ENCODE measurements at regions not wholly inside any gene's neighbourhood (a gene's known extent, or its start where the extent isn't known, plus 50 kb on each side); places are given as distances from the start of the nearest gene placed in this dataset.

GRCh38 chr11:97965849-97966646 lies 1054.7 kb upstream of the CNTN5 start:
- no peaks in the 10 kb centered on the region for H3K4me1 Mint-ChIP-seq (ENCODE audit: low read depth)
- H3K27ac Mint-ChIP-seq = no peak overlapping the region
- no peaks in the 10 kb centered on the region for H3K36me3 Mint-ChIP-seq (ENCODE audit: low read depth)
- intact Hi-C loops (cut with micrococcal nuclease) = no loop called here
- ChIA-PET CTCF (no interaction called here), POLR2A (no interaction called here)
- no peaks in the 10 kb centered on the region for H3K27me3 Mint-ChIP-seq
- no peak for ATAC-seq
- no peak for DNase-seq
- no peak overlapping the region for H3K4me3 Mint-ChIP-seq
- TF ChIP-seq, protein P1, sequence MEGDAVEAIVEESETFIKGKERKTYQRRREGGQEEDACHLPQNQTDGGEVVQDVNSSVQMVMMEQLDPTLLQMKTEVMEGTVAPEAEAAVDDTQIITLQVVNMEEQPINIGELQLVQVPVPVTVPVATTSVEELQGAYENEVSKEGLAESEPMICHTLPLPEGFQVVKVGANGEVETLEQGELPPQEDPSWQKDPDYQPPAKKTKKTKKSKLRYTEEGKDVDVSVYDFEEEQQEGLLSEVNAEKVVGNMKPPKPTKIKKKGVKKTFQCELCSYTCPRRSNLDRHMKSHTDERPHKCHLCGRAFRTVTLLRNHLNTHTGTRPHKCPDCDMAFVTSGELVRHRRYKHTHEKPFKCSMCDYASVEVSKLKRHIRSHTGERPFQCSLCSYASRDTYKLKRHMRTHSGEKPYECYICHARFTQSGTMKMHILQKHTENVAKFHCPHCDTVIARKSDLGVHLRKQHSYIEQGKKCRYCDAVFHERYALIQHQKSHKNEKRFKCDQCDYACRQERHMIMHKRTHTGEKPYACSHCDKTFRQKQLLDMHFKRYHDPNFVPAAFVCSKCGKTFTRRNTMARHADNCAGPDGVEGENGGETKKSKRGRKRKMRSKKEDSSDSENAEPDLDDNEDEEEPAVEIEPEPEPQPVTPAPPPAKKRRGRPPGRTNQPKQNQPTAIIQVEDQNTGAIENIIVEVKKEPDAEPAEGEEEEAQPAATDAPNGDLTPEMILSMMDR (IDR thresholded peaks at IDR 0.05) = no peak
- H3K9me3 Mint-ChIP-seq = peaks cover 11% of the 10 kb centered on the region

DNA sequence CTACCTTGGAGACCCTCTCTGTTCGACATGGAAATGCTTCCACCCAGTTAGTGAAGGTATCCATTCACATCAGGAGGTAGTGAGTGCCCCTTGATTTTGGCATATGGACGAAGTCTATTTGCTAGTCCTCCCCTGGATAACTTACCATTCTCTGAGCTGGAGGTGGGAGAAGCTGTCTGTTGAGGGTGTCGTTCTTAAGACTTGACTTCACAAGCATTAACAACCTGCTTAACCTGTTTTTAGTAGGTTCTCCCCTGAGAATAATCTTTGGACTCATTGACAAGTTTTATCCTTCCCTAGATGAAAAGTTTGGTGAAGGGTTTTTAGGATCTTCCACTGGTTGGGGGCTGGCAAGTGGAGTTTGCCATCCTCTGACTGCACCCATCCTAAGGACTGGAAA lies 1053.8 kb upstream of the CNTN5 start:
- no peak for DNase-seq
- Mint-ChIP-seq H3K4me3 (no peak overlapping the region), H3K36me3 (ENCODE audit: low read depth) (no peaks in the 10 kb centered on the region), H3K27me3 (no peaks in the 10 kb centered on the region), H3K4me1 (ENCODE audit: low read depth) (no peaks in the 10 kb centered on the region), H3K9me3 (peaks cover 11% of the 10 kb centered on the region), H3K27ac (no peak overlapping the region)
- intact Hi-C loops (cut with micrococcal nuclease) = no loop called here
- TF ChIP-seq, protein P1 (IDR thresholded peaks at IDR 0.05) = no peak
- ATAC-seq = no peak
- POLR2A ChIA-PET = no interaction called here
- CTCF ChIA-PET = no interaction called here

- CTCF ChIA-PET = no interaction called here
- no peak for ATAC-seq
Measured at GRCh38 chr11:97968071-97968470, 1052.7 kb upstream of the CNTN5 start.

GRCh38 chr11:97972731-97973130 lies 1048.0 kb upstream of the CNTN5 start:
- ChIA-PET CTCF (no interaction called here), POLR2A (no interaction called here)
- DNase-seq = no peak
- TF ChIP-seq, protein P1 (IDR thresholded peaks at IDR 0.05) = no peak
- intact Hi-C loops (cut with micrococcal nuclease) = no loop called here
- H3K27ac Mint-ChIP-seq = no peak overlapping the region
- H3K4me3 Mint-ChIP-seq = no peak overlapping the region
- H3K4me1 Mint-ChIP-seq (ENCODE audit: low read depth) = no peaks in the 10 kb centered on the region
- H3K36me3 Mint-ChIP-seq (ENCODE audit: low read depth) = no peaks in the 10 kb centered on the region
- H3K9me3 Mint-ChIP-seq = no peaks in the 10 kb centered on the region
- no peak for ATAC-seq
- no peaks in the 10 kb centered on the region for H3K27me3 Mint-ChIP-seq

More at GRCh38 chr11:97968071-97968470, 1052.7 kb upstream of the CNTN5 start:
- TF ChIP-seq, protein P1 (IDR thresholded peaks at IDR 0.05) = no peak
- no peak overlapping the region for H3K27ac Mint-ChIP-seq
- H3K4me3 Mint-ChIP-seq = no peak overlapping the region
- POLR2A ChIA-PET = no interaction called here
- no peaks in the 10 kb centered on the region for H3K27me3 Mint-ChIP-seq
- H3K4me1 Mint-ChIP-seq (ENCODE audit: low read depth) = no peaks in the 10 kb centered on the region
- H3K9me3 Mint-ChIP-seq = peaks cover 4% of the 10 kb centered on the region
- DNase-seq = no peak
- H3K36me3 Mint-ChIP-seq (ENCODE audit: low read depth) = no peaks in the 10 kb centered on the region
- intact Hi-C loops (cut with micrococcal nuclease) = no loop called here

GRCh38 chr11:97973352-97973857 lies 1047.3 kb upstream of the CNTN5 start:
- ChIA-PET CTCF (no interaction called here), POLR2A (no interaction called here)
- H3K36me3 Mint-ChIP-seq (ENCODE audit: low read depth) = no peaks in the 10 kb centered on the region
- no peak for DNase-seq
- H3K27me3 Mint-ChIP-seq = no peaks in the 10 kb centered on the region
- no peak overlapping the region for H3K4me3 Mint-ChIP-seq
- no peak overlapping the region for H3K27ac Mint-ChIP-seq
- TF ChIP-seq, protein P1 (IDR thresholded peaks at IDR 0.05) = no peak
- H3K4me1 Mint-ChIP-seq (ENCODE audit: low read depth) = no peaks in the 10 kb centered on the region
- ATAC-seq = no peak
- no peaks in the 10 kb centered on the region for H3K9me3 Mint-ChIP-seq
- intact Hi-C loops (cut with micrococcal nuclease) = no loop called here
